ENCODE measurements at regions not wholly inside any gene's neighbourhood (a gene's known extent, or its start where the extent isn't known, plus 50 kb on each side); places are given as distances from the start of the nearest gene placed in this dataset.

- no peak for TF ChIP-seq RAD21 (IDR thresholded peaks at IDR 0.05)
- TF ChIP-seq CTCF (IDR thresholded peaks at IDR 0.05; ENCODE audit: low read depth, low read length, missing input control), result no peak
- TF ChIP-seq ATF3 (IDR thresholded peaks at IDR 0.05), result no peak
- TF ChIP-seq JUND (IDR thresholded peaks at IDR 0.05), result no peak
- no peak for TF ChIP-seq REST (IDR thresholded peaks at IDR 0.05)
- no peak for TF ChIP-seq SP1 (IDR thresholded peaks at IDR 0.05)
- TF ChIP-seq MAX (IDR thresholded peaks at IDR 0.05), result no peak
- TF ChIP-seq GABPA (IDR thresholded peaks at IDR 0.05 in 1 of 2, conservative IDR thresholded peaks at IDR 0.05 in 1 of 2), result no peak
Measured at GRCh38 chr14:22395803-22396202, 193.2 kb downstream of the DAD1 start.

Data from liver (tissue), 3 donors.